Neuronal stem cell (in vitro differentiated cells): ENCODE measurements at regions not wholly inside any gene's neighbourhood (a gene's known extent, or its start where the extent isn't known, plus 50 kb on each side); places are given as distances from the start of the nearest gene placed in this dataset.

ENCODE experiments used
- DNase-seq: peaks from one replicate; pipeline ENCODE4 v3.0.0-alpha.2; 2013; ENCODE audit warnings: low spot score
- H2AFZ ChIP-seq: one replicate; pipeline ENCODE4 v1.6.1; 2013; ENCODE audit warnings: mild to moderate bottlenecking, low read length, inconsistent platforms
- H2AK5ac ChIP-seq: 2 replicates; pipeline ENCODE4 v1.6.1; 2013; ENCODE audit warnings: low read depth, mild to moderate bottlenecking, inconsistent platforms, low read length, moderate library complexity, mixed read lengths
- H2BK120ac ChIP-seq: 2 replicates; pipeline ENCODE4 v1.6.1; 2013; ENCODE audit warnings: low read depth, mild to moderate bottlenecking, inconsistent platforms, low read length, moderate library complexity, mixed read lengths
- H2BK12ac ChIP-seq: one replicate; pipeline ENCODE4 v1.6.1; 2013; ENCODE audit warnings: low read length, inconsistent platforms
- H2BK15ac ChIP-seq: 2 replicates; pipeline ENCODE4 v1.6.1; 2013; ENCODE audit warnings: mild to moderate bottlenecking, low read length, inconsistent platforms, mixed read lengths
- H2BK5ac ChIP-seq: one replicate; pipeline ENCODE4 v1.6.1; 2013; ENCODE audit warnings: inconsistent platforms, mild to moderate bottlenecking, low read length, moderate library complexity
- H3K14ac ChIP-seq: one replicate; pipeline ENCODE4 v1.6.1; 2013; ENCODE audit warnings: low read length, inconsistent platforms
- H3K18ac ChIP-seq: 2 replicates; pipeline ENCODE4 v1.6.1; 2013; ENCODE audit warnings: low read length, inconsistent platforms
- H3K23ac ChIP-seq: 2 replicates; pipeline ENCODE4 v1.6.1; 2013; ENCODE audit warnings: low read depth, mild to moderate bottlenecking, mixed read lengths, low read length, inconsistent platforms; ENCODE audit not compliant: poor library complexity
- H3K27ac ChIP-seq: replicated peaks from 3 replicates; pipeline ENCODE4 v1.5.1; 2013; ENCODE audit warnings: low read length, inconsistent platforms
- H3K27me3 ChIP-seq, 3 experiments: 2 replicates each; pipeline ENCODE4 v1.6.1; 2013; ENCODE audit warnings: low read length in 3 of 3, mild to moderate bottlenecking in 2 of 3, inconsistent platforms in 1 of 3, low read depth in 1 of 3, mixed read lengths in 1 of 3, moderate library complexity in 1 of 3; ENCODE audit not compliant: control insufficient read depth in 3 of 3, insufficient read depth in 3 of 3
- H3K36me3 ChIP-seq, 2 donors: replicated peaks in 1 of 2; 2 replicates each; pipeline ENCODE4 v1.6.1; 2013; ENCODE audit warnings: low read length in 2 of 2; ENCODE audit not compliant: control insufficient read depth in 2 of 2, insufficient read depth in 2 of 2
- H3K4ac ChIP-seq: 2 replicates; pipeline ENCODE4 v1.6.1; 2013; ENCODE audit warnings: inconsistent platforms, mild to moderate bottlenecking, low read length, moderate library complexity
- H3K4me1 ChIP-seq, 2 donors: 1 replicate in 1 of 2; 2 replicates in 1 of 2; pipeline ENCODE4 v1.6.1; 2013; ENCODE audit warnings: low read length in 2 of 2, low read depth in 1 of 2; ENCODE audit not compliant: control insufficient read depth in 2 of 2, insufficient read depth in 1 of 2
- H3K4me2 ChIP-seq: one replicate; pipeline ENCODE4 v1.6.1; 2013; ENCODE audit warnings: mild to moderate bottlenecking, low read length, inconsistent platforms; ENCODE audit not compliant: insufficient read depth, poor library complexity, severe bottlenecking
- H3K4me3 ChIP-seq, 2 donors: 2 replicates each; pipeline ENCODE4 v1.5.1; 2013; ENCODE audit warnings: low read length in 2 of 2, mild to moderate bottlenecking in 2 of 2, inconsistent platforms in 1 of 2, moderate library complexity in 1 of 2
- H3K79me1 ChIP-seq: one replicate; pipeline ENCODE4 v1.6.1; 2013; ENCODE audit warnings: low read depth, mild to moderate bottlenecking, inconsistent platforms, low read length, moderate library complexity
- H3K9ac ChIP-seq: one replicate; pipeline ENCODE4 v1.6.1; 2013; ENCODE audit warnings: mild to moderate bottlenecking, low read depth, low read length, inconsistent platforms; ENCODE audit not compliant: poor library complexity
- H3K9me3 ChIP-seq, 2 donors: replicated peaks in 1 of 2; 2 replicates each; pipeline versions ENCODE3 to v1.6.1; 2013; ENCODE audit warnings: low read length in 2 of 2, mild to moderate bottlenecking in 2 of 2, inconsistent platforms in 1 of 2, low read depth in 1 of 2, mixed read lengths in 1 of 2, moderate library complexity in 1 of 2; ENCODE audit not compliant: control insufficient read depth in 2 of 2, insufficient read depth in 1 of 2
- H4K8ac ChIP-seq: one replicate; pipeline ENCODE4 v1.6.1; 2013; ENCODE audit warnings: low read depth, mild to moderate bottlenecking, inconsistent platforms, low read length, moderate library complexity
- H4K91ac ChIP-seq: one replicate; pipeline ENCODE4 v1.6.1; 2013; ENCODE audit warnings: low read length, low read depth, mild to moderate bottlenecking, inconsistent platforms; ENCODE audit not compliant: poor library complexity
- WGBS, 2 donors: extraction: QIAGEN DNeasy Blood & Tissue Kit; methylation state at CpG; one replicate each; pipeline ENCODE4 v1.1.7; 2013; ENCODE audit warnings: missing lambda C conversion rate in 2 of 2, mixed read lengths in 1 of 2; ENCODE audit not compliant: insufficient read length in 2 of 2, insufficient replicate concordance in 1 of 2; ENCODE audit errors: extremely low coverage in 2 of 2; 5-methylcytosine and 5-hydroxymethylcytosine counted together

DNA sequence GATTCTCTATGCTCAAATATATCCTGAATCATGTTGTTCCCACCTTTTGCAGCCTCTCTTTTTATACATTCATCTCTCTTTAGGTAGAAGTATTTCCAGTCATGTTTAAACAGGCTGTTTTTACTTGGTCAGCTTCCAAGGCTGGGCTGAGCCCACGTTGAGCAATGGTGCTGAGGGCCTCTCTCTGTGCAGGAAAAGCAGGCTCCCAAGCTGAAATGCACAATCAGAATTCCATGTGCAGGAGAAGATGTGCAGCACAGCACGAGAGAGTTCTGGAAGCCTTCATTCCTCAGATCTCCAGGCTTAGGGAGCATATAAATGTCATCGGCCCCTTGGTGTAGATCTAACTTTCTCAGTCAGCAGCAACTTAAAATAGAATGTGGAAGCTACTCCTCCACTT is 588.5 kb downstream of the TNS3 start:
- H2BK5ac ChIP-seq, result no peak overlapping the region
- no peak for DNase-seq
- no peak overlapping the region for H2BK15ac ChIP-seq
- no peak overlapping the region for H3K4me2 ChIP-seq
- no peak overlapping the region for H3K27ac ChIP-seq
- H3K4me1 ChIP-seq, result peaks cover 0 to 1% of the 10 kb centered on the region in 2 donors
- H3K79me1 ChIP-seq, result no peaks in the 10 kb centered on the region
- H3K14ac ChIP-seq, result no peak overlapping the region
- H3K23ac ChIP-seq, result no peak overlapping the region
- no CpG with 5 or more reads among the region's 3 CpGs for WGBS, 2 donors
- H3K18ac ChIP-seq, result no peak overlapping the region
- no peak overlapping the region for H2AFZ ChIP-seq
- no peak overlapping the region for H2BK120ac ChIP-seq
- H3K9ac ChIP-seq, result no peak overlapping the region
- no peak overlapping the region for H4K91ac ChIP-seq
- H2AK5ac ChIP-seq, result no peak overlapping the region
- H4K8ac ChIP-seq, result no peak overlapping the region
- no peaks in the 10 kb centered on the region for H3K27me3 ChIP-seq
- no peak overlapping the region for H3K4ac ChIP-seq
- H3K9me3 ChIP-seq, result no peaks in the 10 kb centered on the region
- no peak overlapping the region for H3K4me3 ChIP-seq
- no peak overlapping the region for H2BK12ac ChIP-seq
- H3K36me3 ChIP-seq, result no peaks in the 10 kb centered on the region

DNA sequence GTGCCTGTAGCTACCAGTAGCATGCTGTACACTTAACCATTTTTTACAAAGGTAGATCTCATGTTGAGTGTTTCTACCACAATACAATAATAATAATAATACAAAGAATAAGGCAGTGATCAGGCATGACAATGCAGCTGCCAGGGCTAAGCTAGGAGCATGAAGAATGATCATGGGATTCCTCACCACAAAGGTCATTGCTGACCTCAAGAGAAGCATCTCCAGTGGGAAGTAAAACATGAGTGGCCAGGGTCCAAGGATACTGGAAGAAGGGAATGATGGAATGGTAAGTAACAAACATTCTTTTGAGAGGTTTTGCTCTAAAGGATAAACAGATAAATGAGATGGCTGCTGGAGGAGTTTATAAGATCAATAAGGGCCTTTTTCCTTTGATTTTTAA is 591.1 kb downstream of the TNS3 start:
- Histone ChIP-seq H2AK5ac (no peak overlapping the region), H3K14ac (no peak overlapping the region), H3K4me3 (no peak overlapping the region), H3K27ac (no peak overlapping the region), H2BK5ac (no peak overlapping the region), H3K27me3 (no peaks in the 10 kb centered on the region), H3K18ac (no peak overlapping the region), H3K9me3 (no peaks in the 10 kb centered on the region), H3K79me1 (no peaks in the 10 kb centered on the region), H2AFZ (no peak overlapping the region), H4K8ac (no peak overlapping the region), H3K9ac (no peak overlapping the region), H3K4me1 (peaks cover 0 to 1% of the 10 kb centered on the region in 2 donors), H3K4ac (no peak overlapping the region), H2BK12ac (no peak overlapping the region), H3K4me2 (no peak overlapping the region), H3K36me3 (no peaks in the 10 kb centered on the region), H2BK120ac (no peak overlapping the region), H2BK15ac (no peak overlapping the region), H3K23ac (no peak overlapping the region), H4K91ac (no peak overlapping the region)
- no peak for DNase-seq

DNA sequence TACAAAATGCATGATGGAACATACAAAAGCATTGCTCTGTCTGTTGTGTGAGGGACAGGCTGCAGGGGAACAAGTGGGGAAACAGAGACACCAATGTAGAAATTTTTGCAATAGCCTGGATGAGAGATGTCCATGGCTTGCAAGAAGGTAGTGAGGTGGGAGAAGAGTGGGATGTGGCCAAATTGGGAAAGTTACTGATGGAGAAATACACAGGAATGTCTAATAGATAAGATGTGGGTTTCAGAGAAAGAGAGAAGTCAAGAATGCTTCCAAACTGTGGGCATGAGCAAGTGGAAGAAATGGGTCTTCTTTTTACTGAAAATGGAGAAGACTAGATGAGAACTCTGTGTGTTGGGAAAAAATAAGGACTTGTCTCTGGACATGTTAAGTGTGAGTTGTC is 592.7 kb downstream of the TNS3 start:
- Histone ChIP-seq H3K4me2 (no peak overlapping the region), H2BK5ac (no peak overlapping the region), H3K36me3 (no peaks in the 10 kb centered on the region), H3K23ac (no peak overlapping the region), H3K27me3 (no peaks in the 10 kb centered on the region), H2AFZ (no peak overlapping the region), H3K9me3 (peaks cover 0 to 2% of the 10 kb centered on the region in 2 donors), H2BK12ac (no peak overlapping the region), H3K79me1 (no peaks in the 10 kb centered on the region), H3K4ac (no peak overlapping the region), H3K18ac (no peak overlapping the region), H3K27ac (no peak overlapping the region), H4K8ac (no peak overlapping the region), H3K14ac (no peak overlapping the region), H3K4me3 (no peak overlapping the region), H4K91ac (no peak overlapping the region), H3K9ac (no peak overlapping the region), H2AK5ac (no peak overlapping the region), H3K4me1 (peaks cover 0 to 1% of the 10 kb centered on the region in 2 donors), H2BK120ac (no peak overlapping the region), H2BK15ac (no peak overlapping the region)
- no peak for DNase-seq

DNA sequence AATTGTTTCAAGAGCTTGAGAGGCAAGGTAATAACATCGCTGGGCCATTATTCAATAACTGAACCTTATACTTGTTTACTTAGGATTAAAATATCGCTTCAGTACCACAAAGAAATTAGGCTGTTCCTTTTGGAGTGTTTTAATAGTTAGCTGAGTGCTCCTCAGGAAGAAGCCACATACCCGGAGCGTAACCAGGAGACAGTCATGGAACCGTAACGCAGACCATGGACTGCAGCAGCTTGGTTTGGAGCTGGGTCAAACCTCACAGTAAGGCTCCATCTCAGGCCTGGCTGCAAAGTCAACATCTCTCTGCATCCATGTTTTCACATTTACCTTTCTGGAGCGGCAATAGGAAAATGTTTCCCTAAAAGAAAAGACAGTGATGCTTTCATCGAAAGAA is 599.0 kb downstream of the TNS3 start:
- H3K9me3 ChIP-seq, result peaks cover 0 to 5% of the 10 kb centered on the region in 2 donors
- no peaks in the 10 kb centered on the region for H3K36me3 ChIP-seq
- no peak overlapping the region for H3K4me3 ChIP-seq
- H3K79me1 ChIP-seq, result no peaks in the 10 kb centered on the region
- H2BK15ac ChIP-seq, result no peak overlapping the region
- no peak overlapping the region for H3K27ac ChIP-seq
- no peak overlapping the region for H4K8ac ChIP-seq
- no peak overlapping the region for H3K4ac ChIP-seq
- WGBS, 2 donors, result no CpG with 5 or more reads among the region's 8 CpGs
- H2AFZ ChIP-seq, result peak overlapping the region; percentile 64
- H3K23ac ChIP-seq, result no peak overlapping the region
- H3K18ac ChIP-seq, result no peak overlapping the region
- H3K4me2 ChIP-seq, result no peak overlapping the region
- no peak overlapping the region for H2BK12ac ChIP-seq
- H2AK5ac ChIP-seq, result no peak overlapping the region
- no peak overlapping the region for H2BK5ac ChIP-seq
- no peak overlapping the region for H3K14ac ChIP-seq
- DNase-seq, result no peak
- no peak overlapping the region for H4K91ac ChIP-seq
- H2BK120ac ChIP-seq, result no peak overlapping the region
- H3K4me1 ChIP-seq, result peaks cover 0 to 13% of the 10 kb centered on the region in 2 donors
- no peaks in the 10 kb centered on the region for H3K27me3 ChIP-seq
- H3K9ac ChIP-seq, result no peak overlapping the region
